Heart left ventricle (tissue), 16 donors: ENCODE measurements at regions not wholly inside any gene's neighbourhood (a gene's known extent, or its start where the extent isn't known, plus 50 kb on each side); places are given as distances from the start of the nearest gene placed in this dataset.

Experiments used
- ATAC-seq, 4 donors: fragments of 200-7000 bp; cut with Tn5 transposase; one replicate each; pipeline ENCODE4 v1.9.1; 2020 to 2022; ENCODE audit warnings: moderate library complexity in 4 of 4, mild to moderate bottlenecking in 3 of 4, moderate number of reproducible peaks in 1 of 4
- DNase-seq, 5 donors: peaks; one replicate each; pipeline ENCODE4 v3.0.0-alpha.2; 2020
- H3K27ac ChIP-seq, 12 donors: fragments of 200-600 bp; sonication (generic) in 4 of 12; one replicate each; pipeline versions ENCODE4 v1.5.0 to v1.8.0; 2016 to 2022; ENCODE audit warnings: mild to moderate bottlenecking in 2 of 12
- H3K27me3 ChIP-seq, 9 donors: fragments of 200-600 bp; sonication (generic) in 2 of 9; one replicate each; pipeline versions ENCODE4 v1.5.1 to v1.8.0; 2016 to 2022; ENCODE audit warnings: mild to moderate bottlenecking in 3 of 9
- H3K36me3 ChIP-seq, 9 donors: fragments of 200-600 bp; sonication (generic) in 2 of 9; one replicate each; pipeline versions ENCODE4 v1.5.0 to v1.8.0; 2018 to 2022; ENCODE audit warnings: mild to moderate bottlenecking in 2 of 9
- H3K4me1 ChIP-seq, 12 donors: fragments of 200-600 bp; sonication (generic) in 4 of 12; one replicate each; pipeline versions ENCODE4 v1.5.0 to v1.8.0; 2016 to 2022; ENCODE audit warnings: mild to moderate bottlenecking in 3 of 12
- H3K4me3 ChIP-seq, 12 donors: fragments of 200-600 bp; sonication (generic) in 4 of 12; one replicate each; pipeline versions ENCODE4 v1.5.0 to v1.8.0; 2017 to 2022; ENCODE audit warnings: mild to moderate bottlenecking in 9 of 12, moderate library complexity in 4 of 12
- H3K9me3 ChIP-seq, 12 donors: fragments of 200-600 bp; sonication (generic) in 4 of 12; one replicate each; pipeline versions ENCODE4 v1.5.0 to v1.8.0; 2016 to 2022; ENCODE audit warnings: mild to moderate bottlenecking in 1 of 12
- POLR2A ChIP-seq, 2 donors: fragments of 450-650 bp; IDR thresholded peaks; one replicate each; pipeline ENCODE4 v1.6.1; 2017; ENCODE audit warnings: antibody characterized with exemption in 2 of 2, mild to moderate bottlenecking in 2 of 2, moderate library complexity in 2 of 2
- WGBS, 4 donors: extraction: QIAGEN DNeasy Blood & Tissue Kit in 2 of 4; methylation state at CpG; one replicate each; pipeline versions ENCODE4 v1.1.5 to v1.1.7; 2013 to 2018; 5-methylcytosine and 5-hydroxymethylcytosine counted together
- intact Hi-C, 10 donors: fragments of 100-400 bp; cut with DNase I; formaldehyde crosslinking; loops; one replicate each; pipeline versions ENCODE4 v1.11.1 to v1.14.2; 2022
- TF ChIP-seq, protein P1 (sequence below), 12 donors: fragments of 200-600 bp; sonication (generic) in 4 of 12; IDR thresholded peaks; one replicate each; pipeline versions ENCODE4 v1.5.0 to v1.8.0; 2018 to 2022; ENCODE audit warnings: antibody characterized with exemption in 12 of 12, mild to moderate bottlenecking in 5 of 12
- donor health status: ischemic (EF 13 %, LVEDD 7.1; RV severe dilation, severe dysfunction).
- donor health status: healthy with polysubstance abuse.
- donor health status: DM: no; HTN: yes; CAD: no.
- donor health status: DM: no; HTN: no; CAD: no.
- donor health status: ischemic (EF 25% LVEDD 6.9; RV normal size, moderate dysfunction).
- donor health status: ischemic (EF 25% LVEDD 5.7; RV mildly dilated, moderate dysfunction).
- donor health status: healthy.
- donor health status: DM: yes; HTN: yes; CAD: no.
- donor health status: ischemic (EF 35%, LVEDD 5.7; RV mildly dilated, moderate dysfunction).
- donor health status: nonischemic (EF 11% LVEDD 7.7; RV severe dilation, severe dysfunction).
- donor health status: DM: yes; HTN: yes; CAD: no.
- donor health status: PGD.
- donor health status: ischemic (EF 29% LVEDD 5.4; RV normal size, mild dysfunction).
- donor health status: nonischemic (EF 23%, LVEDD 6.1; RV moderate dilation, normal function).

DNA sequence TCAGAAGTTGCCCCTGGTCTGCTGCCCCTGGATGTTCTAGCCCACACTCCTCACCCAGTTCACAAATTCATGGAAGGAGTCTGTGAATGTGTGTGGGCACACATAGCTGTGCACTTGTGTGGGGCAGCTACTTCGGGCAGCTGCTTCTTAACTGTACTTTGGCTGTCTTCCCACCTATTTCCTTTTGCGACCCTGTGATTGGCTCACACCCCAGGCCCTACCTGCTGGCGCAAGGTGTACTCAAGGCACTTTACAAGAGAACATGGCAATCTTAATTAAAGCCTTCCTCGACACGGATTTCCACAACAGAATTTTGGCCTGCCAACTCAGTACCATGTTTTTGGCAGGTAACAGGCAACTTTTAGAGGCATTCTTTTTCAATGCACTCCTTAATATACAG lies 86.5 kb upstream of the CTTNBP2NL start:
- no peak for ATAC-seq
- Histone ChIP-seq H3K4me1 (peaks cover 0 to 2% (median 0%) of the 10 kb centered on the region in 12 donors), H3K27ac (no peak overlapping the region), H3K9me3 (no peaks in the 10 kb centered on the region), H3K4me3 (no peak overlapping the region), H3K27me3 (peaks cover 0 to 8% (median 0%) of the 10 kb centered on the region in 9 donors), H3K36me3 (no peaks in the 10 kb centered on the region)
- TF ChIP-seq, protein P1, sequence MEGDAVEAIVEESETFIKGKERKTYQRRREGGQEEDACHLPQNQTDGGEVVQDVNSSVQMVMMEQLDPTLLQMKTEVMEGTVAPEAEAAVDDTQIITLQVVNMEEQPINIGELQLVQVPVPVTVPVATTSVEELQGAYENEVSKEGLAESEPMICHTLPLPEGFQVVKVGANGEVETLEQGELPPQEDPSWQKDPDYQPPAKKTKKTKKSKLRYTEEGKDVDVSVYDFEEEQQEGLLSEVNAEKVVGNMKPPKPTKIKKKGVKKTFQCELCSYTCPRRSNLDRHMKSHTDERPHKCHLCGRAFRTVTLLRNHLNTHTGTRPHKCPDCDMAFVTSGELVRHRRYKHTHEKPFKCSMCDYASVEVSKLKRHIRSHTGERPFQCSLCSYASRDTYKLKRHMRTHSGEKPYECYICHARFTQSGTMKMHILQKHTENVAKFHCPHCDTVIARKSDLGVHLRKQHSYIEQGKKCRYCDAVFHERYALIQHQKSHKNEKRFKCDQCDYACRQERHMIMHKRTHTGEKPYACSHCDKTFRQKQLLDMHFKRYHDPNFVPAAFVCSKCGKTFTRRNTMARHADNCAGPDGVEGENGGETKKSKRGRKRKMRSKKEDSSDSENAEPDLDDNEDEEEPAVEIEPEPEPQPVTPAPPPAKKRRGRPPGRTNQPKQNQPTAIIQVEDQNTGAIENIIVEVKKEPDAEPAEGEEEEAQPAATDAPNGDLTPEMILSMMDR (IDR thresholded peaks at IDR 0.05), result no peak
- TF ChIP-seq POLR2A (IDR thresholded peaks at IDR 0.05), result no peak
- DNase-seq, result no peak
- 75 to 82% (median 80%) methylated on average over 5 of the region's 5 CpGs for WGBS, 4 donors
- intact Hi-C loops, result no loop called here

GRCh38 chr1:112312315-112312714 lies 83.7 kb upstream of the CTTNBP2NL start:
- ATAC-seq, result no peak
- WGBS, 4 donors, result 34 to 48% (median 40%) methylated on average over 5 of the region's 5 CpGs
- Histone ChIP-seq H3K36me3 (no peaks in the 10 kb centered on the region), H3K27ac (no peak overlapping the region), H3K9me3 (no peaks in the 10 kb centered on the region), H3K27me3 (peaks cover 0 to 8% (median 0%) of the 10 kb centered on the region in 9 donors), H3K4me3 (no peak overlapping the region), H3K4me1 (peaks cover 0 to 8% (median 0%) of the 10 kb centered on the region in 12 donors)
- DNase-seq, result no peak
- intact Hi-C loops, result no loop called here
- TF ChIP-seq, protein P1 (IDR thresholded peaks at IDR 0.05), result no peak

- Histone ChIP-seq H3K4me1 (peaks cover 0 to 13% (median 0%) of the 10 kb centered on the region in 12 donors), H3K27me3 (peaks cover 0 to 8% (median 0%) of the 10 kb centered on the region in 9 donors), H3K4me3 (no peak overlapping the region), H3K36me3 (no peaks in the 10 kb centered on the region), H3K9me3 (no peaks in the 10 kb centered on the region), H3K27ac (no peak overlapping the region)
- intact Hi-C loops, result no loop called here
- 31 to 56% (median 42%) methylated on average over 5 of the region's 5 CpGs for WGBS, 4 donors
- TF ChIP-seq POLR2A (IDR thresholded peaks at IDR 0.05), result no peak
- TF ChIP-seq, protein P1 (IDR thresholded peaks at IDR 0.05), result no peak
- ATAC-seq (no peak), DNase-seq (no peak)
Observed at GRCh38 chr1:112312879-112313278, 83.1 kb upstream of the CTTNBP2NL start.

DNA sequence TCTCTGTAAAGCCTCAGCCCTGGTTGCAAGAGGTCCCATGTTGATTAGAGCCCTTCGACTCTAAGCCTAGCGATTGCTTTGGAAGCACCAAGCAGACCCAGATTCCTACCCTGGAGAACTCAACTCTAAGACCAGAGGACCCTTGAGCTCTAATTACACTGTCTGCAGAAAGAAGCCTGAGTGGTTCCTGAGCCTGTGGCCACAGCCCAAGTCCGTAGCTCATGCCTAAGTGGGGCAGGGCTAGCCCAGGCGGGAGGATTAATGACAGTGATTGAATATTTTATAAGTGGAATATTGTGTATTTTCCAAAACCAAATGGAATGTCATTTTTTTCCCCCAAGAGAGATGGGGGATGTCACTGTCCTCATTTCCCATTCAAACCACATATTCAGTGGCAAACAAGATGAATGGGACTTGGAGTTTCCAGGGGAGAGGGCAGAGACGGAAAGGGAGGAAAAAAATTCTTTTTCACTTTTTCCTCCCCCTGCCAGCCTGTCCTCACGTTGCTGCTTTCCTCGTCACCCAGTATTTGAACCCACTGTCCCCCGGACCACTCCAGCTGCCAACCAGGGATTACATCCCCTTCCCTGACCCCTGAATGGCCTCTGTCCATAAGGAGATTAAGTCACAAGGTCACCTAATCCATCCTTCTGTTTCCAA lies 79.6 kb upstream of the CTTNBP2NL start:
- DNase-seq, result no peak
- intact Hi-C loops, result no loop called here
- Histone ChIP-seq H3K36me3 (no peaks in the 10 kb centered on the region), H3K4me1 (peaks cover 0 to 22% (median 0%) of the 10 kb centered on the region in 12 donors), H3K27me3 (peaks cover 0 to 8% (median 0%) of the 10 kb centered on the region in 9 donors), H3K27ac (no peak overlapping the region), H3K4me3 (no peak overlapping the region), H3K9me3 (no peaks in the 10 kb centered on the region)
- ATAC-seq, result no peak
- 82 to 83% (median 82%) methylated on average over 8 of the region's 8 CpGs for WGBS, 4 donors
- TF ChIP-seq POLR2A (IDR thresholded peaks at IDR 0.05), result no peak

- DNase-seq, result no peak
- intact Hi-C loops, result no loop called here
- H3K9me3 ChIP-seq, result no peaks in the 10 kb centered on the region
- H3K36me3 ChIP-seq, result no peaks in the 10 kb centered on the region
- peak overlapping the region in 4 of 12 donors; percentile 3 to 61 (median 36) for H3K27ac ChIP-seq
- WGBS, 4 donors, result 49 to 57% (median 56%) methylated on average over 2 of the region's 2 CpGs
- peaks cover 0 to 7% (median 0%) of the 10 kb centered on the region in 9 donors for H3K27me3 ChIP-seq
- TF ChIP-seq POLR2A (IDR thresholded peaks at IDR 0.05), result no peak
- TF ChIP-seq, protein P1 (IDR thresholded peaks at IDR 0.05), result no peak
- peaks cover 0 to 22% (median 0%) of the 10 kb centered on the region in 12 donors for H3K4me1 ChIP-seq
- no peak overlapping the region for H3K4me3 ChIP-seq
- ATAC-seq, result no peak
Observed at GRCh38 chr1:112317140-112317539, 78.9 kb upstream of the CTTNBP2NL start.
